CD4-positive, alpha-beta memory T cell (primary cell): ENCODE measurements at regions not wholly inside any gene's neighbourhood (a gene's known extent, or its start where the extent isn't known, plus 50 kb on each side); places are given as distances from the start of the nearest gene placed in this dataset.

Source experiments
- CTCF ChIA-PET: fragments of 350-600 bp; sonication (Branson Sonifier 250); formaldehyde crosslinking; loops from one replicate; lab custom pipeline; 2021; ENCODE audit warnings: inconsistent platforms; ENCODE audit not compliant: partially characterized antibody; lab: Charles Lee
- POLR2A ChIA-PET: fragments of 350-600 bp; sonication (Branson Sonifier 250); formaldehyde crosslinking; loops from one replicate; lab custom pipeline; 2021; ENCODE audit not compliant: partially characterized antibody; lab: Charles Lee
- DNase-seq, 5 donors: peaks; one replicate each; pipeline versions ENCODE4 v3.0.0 to v3.0.0-alpha.2; 2020 to 2022; ENCODE audit warnings: mixed read lengths in 1 of 5
- H3K27ac ChIP-seq: one replicate; pipeline ENCODE4 v1.7.0; 2013; ENCODE audit warnings: low read depth, low read length
- H3K27me3 ChIP-seq: 2 replicates; pipeline ENCODE4 v1.7.0; 2013; ENCODE audit warnings: mild to moderate bottlenecking, low read length, moderate library complexity; ENCODE audit not compliant: insufficient read depth
- H3K36me3 ChIP-seq: 2 replicates; pipeline ENCODE4 v1.7.0; 2013; ENCODE audit warnings: mild to moderate bottlenecking, low read length, moderate library complexity; ENCODE audit not compliant: insufficient read depth
- H3K4me1 ChIP-seq: 2 replicates; pipeline ENCODE4 v1.7.0; 2013; ENCODE audit warnings: mild to moderate bottlenecking, low read length, moderate library complexity; ENCODE audit not compliant: insufficient read depth
- H3K4me3 ChIP-seq, 2 donors: one replicate each; pipeline ENCODE4 v1.7.0; 2013; ENCODE audit warnings: low read length in 2 of 2, mild to moderate bottlenecking in 1 of 2
- H3K9me3 ChIP-seq, 2 donors: one replicate each; pipeline ENCODE4 v1.7.0; 2013; ENCODE audit warnings: low read length in 2 of 2, control low read depth in 1 of 2; ENCODE audit not compliant: control insufficient read depth in 1 of 2
- H3K27ac Mint-ChIP-seq, 7 donors: one replicate each; pipeline ENCODE4 v1.8.0; 2020 to 2021; ENCODE audit warnings: mixed read lengths in 7 of 7, mild to moderate bottlenecking in 6 of 7, inconsistent platforms in 3 of 7, moderate library complexity in 3 of 7
- H3K27me3 Mint-ChIP-seq, 2 donors: one replicate each; pipeline ENCODE4 v1.8.0; 2020 to 2021; ENCODE audit warnings: mixed read lengths in 2 of 2
- H3K36me3 Mint-ChIP-seq, 2 donors: one replicate each; pipeline ENCODE4 v1.8.0; 2020 to 2021; ENCODE audit warnings: mixed read lengths in 2 of 2, inconsistent platforms in 1 of 2, mild to moderate bottlenecking in 1 of 2
- H3K4me1 Mint-ChIP-seq, 4 donors: one replicate each; pipeline ENCODE4 v1.8.0; 2020 to 2021; ENCODE audit warnings: mixed read lengths in 4 of 4, mild to moderate bottlenecking in 1 of 4
- H3K4me3 Mint-ChIP-seq, 8 donors: one replicate each; pipeline ENCODE4 v1.8.0; 2020 to 2021; ENCODE audit warnings: mixed read lengths in 8 of 8, mild to moderate bottlenecking in 7 of 8, moderate library complexity in 6 of 8, inconsistent platforms in 3 of 8
- H3K9me3 Mint-ChIP-seq, 8 donors: one replicate each; pipeline ENCODE4 v1.8.0; 2020 to 2021; ENCODE audit warnings: mixed read lengths in 8 of 8, mild to moderate bottlenecking in 5 of 8, inconsistent platforms in 3 of 8, moderate library complexity in 1 of 8
- intact Hi-C: fragments of 100-400 bp; cut with micrococcal nuclease; formaldehyde crosslinking; loops from one replicate; pipeline ENCODE4 v1.15.1; 2023

GRCh38 chr11:23976841-23977271 is 520.0 kb upstream of the LUZP2 start:
- no peak for DNase-seq
- Mint-ChIP-seq H3K27ac (no peak overlapping the region), H3K27me3 (no peaks in the 10 kb centered on the region), H3K36me3 (no peaks in the 10 kb centered on the region), H3K4me3 (no peak overlapping the region), H3K9me3 (peaks cover 0 to 21% (median 3%) of the 10 kb centered on the region in 8 donors), H3K4me1 (no peaks in the 10 kb centered on the region)
- CTCF ChIA-PET: no interaction called here
- no peaks in the 10 kb centered on the region for H3K4me1 ChIP-seq
- POLR2A ChIA-PET: no interaction called here
- H3K27ac ChIP-seq: no peak overlapping the region
- H3K4me3 ChIP-seq: no peak overlapping the region
- no peaks in the 10 kb centered on the region for H3K36me3 ChIP-seq
- H3K9me3 ChIP-seq: no peaks in the 10 kb centered on the region
- no peaks in the 10 kb centered on the region for H3K27me3 ChIP-seq
- intact Hi-C loops: no loop called here

- DNase-seq: no peak
- intact Hi-C loops: no loop called here
- Histone ChIP-seq H3K9me3 (no peaks in the 10 kb centered on the region), H3K4me3 (no peak overlapping the region), H3K36me3 (no peaks in the 10 kb centered on the region), H3K4me1 (no peaks in the 10 kb centered on the region), H3K27ac (no peak overlapping the region), H3K27me3 (no peaks in the 10 kb centered on the region)
- H3K9me3 Mint-ChIP-seq: peaks cover 0 to 11% (median 3%) of the 10 kb centered on the region in 8 donors
- no peaks in the 10 kb centered on the region for H3K27me3 Mint-ChIP-seq
- no peak overlapping the region for H3K27ac Mint-ChIP-seq
- ChIA-PET POLR2A (no interaction called here), CTCF (no interaction called here)
- H3K4me3 Mint-ChIP-seq: no peak overlapping the region
- H3K36me3 Mint-ChIP-seq: no peaks in the 10 kb centered on the region
- H3K4me1 Mint-ChIP-seq: no peaks in the 10 kb centered on the region
Observed at GRCh38 chr11:23988381-23989006, 508.4 kb upstream of the LUZP2 start.

- Histone ChIP-seq H3K9me3 (no peaks in the 10 kb centered on the region), H3K27ac (no peak overlapping the region), H3K27me3 (no peaks in the 10 kb centered on the region), H3K4me1 (no peaks in the 10 kb centered on the region), H3K4me3 (no peak overlapping the region), H3K36me3 (no peaks in the 10 kb centered on the region)
- no peak overlapping the region for H3K27ac Mint-ChIP-seq
- H3K9me3 Mint-ChIP-seq: peaks cover 0 to 12% (median 4%) of the 10 kb centered on the region in 8 donors
- DNase-seq: no peak
- CTCF ChIA-PET: no interaction called here
- intact Hi-C loops: no loop called here
- H3K27me3 Mint-ChIP-seq: no peaks in the 10 kb centered on the region
- POLR2A ChIA-PET: no interaction called here
- H3K4me3 Mint-ChIP-seq: no peak overlapping the region
- H3K36me3 Mint-ChIP-seq: no peaks in the 10 kb centered on the region
- no peaks in the 10 kb centered on the region for H3K4me1 Mint-ChIP-seq
Observed at GRCh38 chr11:23990346-23991164, 506.3 kb upstream of the LUZP2 start.

GRCh38 chr11:23991165-23991539 is 505.7 kb upstream of the LUZP2 start:
- intact Hi-C loops: no loop called here
- CTCF ChIA-PET: no interaction called here
- POLR2A ChIA-PET: no interaction called here
- no peaks in the 10 kb centered on the region for H3K9me3 ChIP-seq
- no peak overlapping the region for H3K4me3 ChIP-seq
- no peaks in the 10 kb centered on the region for H3K27me3 Mint-ChIP-seq
- no peaks in the 10 kb centered on the region for H3K36me3 Mint-ChIP-seq
- peaks cover 0 to 16% (median 4%) of the 10 kb centered on the region in 8 donors for H3K9me3 Mint-ChIP-seq
- H3K27ac ChIP-seq: no peak overlapping the region
- H3K27me3 ChIP-seq: no peaks in the 10 kb centered on the region
- H3K4me1 Mint-ChIP-seq: no peaks in the 10 kb centered on the region
- no peak overlapping the region for H3K27ac Mint-ChIP-seq
- H3K36me3 ChIP-seq: no peaks in the 10 kb centered on the region
- H3K4me3 Mint-ChIP-seq: no peak overlapping the region
- no peak for DNase-seq
- no peaks in the 10 kb centered on the region for H3K4me1 ChIP-seq

- H3K4me1 Mint-ChIP-seq: no peaks in the 10 kb centered on the region
- H3K27ac Mint-ChIP-seq: no peak overlapping the region
- no peaks in the 10 kb centered on the region for H3K27me3 Mint-ChIP-seq
- intact Hi-C loops: no loop called here
- no peaks in the 10 kb centered on the region for H3K4me1 ChIP-seq
- no peaks in the 10 kb centered on the region for H3K9me3 ChIP-seq
- no peak for DNase-seq
- no peak overlapping the region for H3K4me3 Mint-ChIP-seq
- H3K36me3 ChIP-seq: no peaks in the 10 kb centered on the region
- no peak overlapping the region for H3K4me3 ChIP-seq
- no peak overlapping the region for H3K27ac ChIP-seq
- H3K27me3 ChIP-seq: no peaks in the 10 kb centered on the region
- peaks cover 4 to 36% (median 26%) of the 10 kb centered on the region in 8 donors for H3K9me3 Mint-ChIP-seq
- no peaks in the 10 kb centered on the region for H3K36me3 Mint-ChIP-seq
- ChIA-PET POLR2A (no interaction called here), CTCF (no interaction called here)
Observed at GRCh38 chr11:23995891-23996290, 501.0 kb upstream of the LUZP2 start.

GRCh38 chr11:23997356-23997755 is 499.5 kb upstream of the LUZP2 start:
- intact Hi-C loops: no loop called here
- H3K27me3 Mint-ChIP-seq: no peaks in the 10 kb centered on the region
- H3K4me1 ChIP-seq: no peaks in the 10 kb centered on the region
- no peak overlapping the region for H3K27ac ChIP-seq
- ChIA-PET CTCF (no interaction called here), POLR2A (no interaction called here)
- H3K9me3 ChIP-seq: no peaks in the 10 kb centered on the region
- H3K27ac Mint-ChIP-seq: no peak overlapping the region
- no peak overlapping the region for H3K4me3 ChIP-seq
- H3K36me3 ChIP-seq: no peaks in the 10 kb centered on the region
- no peaks in the 10 kb centered on the region for H3K36me3 Mint-ChIP-seq
- peaks cover 2 to 39% (median 30%) of the 10 kb centered on the region in 8 donors for H3K9me3 Mint-ChIP-seq
- no peaks in the 10 kb centered on the region for H3K27me3 ChIP-seq
- H3K4me3 Mint-ChIP-seq: no peak overlapping the region
- no peaks in the 10 kb centered on the region for H3K4me1 Mint-ChIP-seq
- no peak for DNase-seq

GRCh38 chr11:24005202-24005876 is 491.5 kb upstream of the LUZP2 start:
- Mint-ChIP-seq H3K36me3 (no peaks in the 10 kb centered on the region), H3K4me3 (no peak overlapping the region), H3K27me3 (no peaks in the 10 kb centered on the region), H3K9me3 (peaks cover 3 to 34% (median 13%) of the 10 kb centered on the region in 8 donors), H3K27ac (no peak overlapping the region), H3K4me1 (no peaks in the 10 kb centered on the region)
- H3K27me3 ChIP-seq: no peaks in the 10 kb centered on the region
- ChIA-PET POLR2A (no interaction called here), CTCF (no interaction called here)
- H3K36me3 ChIP-seq: no peaks in the 10 kb centered on the region
- H3K9me3 ChIP-seq: no peaks in the 10 kb centered on the region
- intact Hi-C loops: no loop called here
- DNase-seq: no peak
- H3K27ac ChIP-seq: no peak overlapping the region
- H3K4me3 ChIP-seq: no peak overlapping the region
- H3K4me1 ChIP-seq: no peaks in the 10 kb centered on the region
